NCI-H748 (cell line): ENCODE measurements at regions not wholly inside any gene's neighbourhood (a gene's known extent, or its start where the extent isn't known, plus 50 kb on each side); places are given as distances from the start of the nearest gene placed in this dataset.

Source experiments
- DNase-seq: peaks from one replicate; lab custom pipeline; 2025; ENCODE audit not compliant: unreplicated experiment; lab: John Stamatoyannopoulos, UW

- DNase-seq, result no peak
These were observed 176.0 kb downstream of the SEC16B start for GRCh38 chr1:177793900-177794299.

DNA sequence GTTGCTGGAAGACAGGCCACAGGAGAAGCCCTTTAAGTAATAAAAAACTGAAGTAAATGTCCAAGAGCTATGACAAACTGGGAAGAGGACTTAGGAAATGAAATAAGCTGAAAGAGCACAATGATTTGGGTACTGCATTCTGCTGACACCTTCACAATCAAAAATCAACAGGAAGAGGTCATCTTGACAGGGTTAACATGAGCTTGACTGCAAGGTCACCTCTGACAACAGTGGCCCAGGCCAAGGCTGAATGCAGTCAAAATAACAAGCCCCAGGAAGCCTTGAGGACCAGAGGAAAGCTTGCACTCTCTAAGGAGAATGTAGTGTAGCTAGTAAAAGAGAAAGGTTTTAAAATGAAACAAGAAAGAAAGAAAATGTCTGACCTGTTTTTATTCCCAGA lies 179.3 kb downstream of the SEC16B start:
- DNase-seq, result no peak

GRCh38 chr1:177789956-177790355 lies 179.9 kb downstream of the SEC16B start:
- no peak for DNase-seq

DNA sequence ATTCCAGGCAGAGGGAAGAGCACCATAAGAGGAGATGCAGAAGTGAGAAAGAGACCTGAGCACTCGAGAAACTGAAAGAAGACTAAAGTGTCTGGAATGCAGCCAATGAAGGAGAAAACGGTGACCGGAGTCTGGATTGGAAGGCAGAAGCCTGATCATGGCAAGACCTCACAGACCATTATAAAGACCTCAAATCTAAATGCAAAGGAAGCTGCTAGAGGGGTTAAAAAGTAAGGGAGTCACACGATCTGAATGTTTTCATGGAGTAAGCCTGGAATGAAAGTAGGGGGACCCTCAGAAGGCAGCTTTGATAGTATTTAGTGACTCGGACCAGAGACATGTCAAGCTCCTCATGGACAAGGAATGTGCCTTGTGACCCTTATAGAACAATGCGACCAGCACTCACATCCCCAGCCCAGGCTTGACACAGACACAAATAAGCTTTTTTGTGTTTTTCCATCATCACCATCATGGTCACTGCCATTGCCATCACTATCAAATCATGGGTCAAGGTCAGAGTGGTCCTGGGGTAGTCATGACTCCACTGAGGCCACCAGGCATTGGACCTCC lies 183.6 kb downstream of the SEC16B start:
- DNase-seq, result no peak

GRCh38 chr1:177784936-177785335 lies 184.9 kb downstream of the SEC16B start:
- no peak for DNase-seq

DNA sequence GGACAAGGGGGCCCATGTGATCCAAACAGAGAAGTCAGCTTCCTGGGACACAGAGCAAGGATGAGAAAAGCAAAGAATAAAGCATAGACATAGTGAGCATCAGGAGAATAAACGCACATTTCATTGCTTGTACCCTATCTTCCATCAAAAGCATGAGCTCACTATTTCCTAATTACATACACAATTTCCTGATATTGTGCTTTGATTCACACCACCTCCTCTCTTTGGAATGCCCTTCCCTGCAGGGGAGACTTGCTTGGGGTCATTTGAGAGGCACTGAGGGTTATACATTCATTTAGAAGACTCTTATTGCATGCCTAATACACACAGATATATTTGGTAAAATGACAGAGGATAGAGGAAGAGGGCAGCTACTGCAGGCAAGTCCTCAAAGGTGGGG lies 185.4 kb downstream of the SEC16B start:
- no peak for DNase-seq

DNA sequence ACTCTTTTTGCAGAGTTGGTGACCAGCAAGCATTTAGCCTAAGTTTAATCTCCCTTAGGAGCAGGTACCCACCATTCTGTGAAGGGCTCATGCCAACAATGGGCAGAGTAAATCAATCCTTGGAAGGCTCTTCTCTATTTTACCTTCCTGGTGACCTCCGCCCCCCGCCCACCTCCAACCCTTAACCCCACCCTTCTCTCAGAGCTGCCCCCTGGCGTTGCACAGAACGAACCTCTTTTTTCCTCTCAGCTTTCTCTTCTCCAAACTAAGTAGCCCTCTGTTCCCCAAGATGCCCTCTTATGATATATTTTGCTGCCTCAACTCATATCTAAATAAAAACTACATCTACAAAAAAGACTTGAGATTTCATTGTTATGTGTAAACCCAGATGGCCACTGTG lies 186.8 kb downstream of the SEC16B start:
- no peak for DNase-seq

DNA sequence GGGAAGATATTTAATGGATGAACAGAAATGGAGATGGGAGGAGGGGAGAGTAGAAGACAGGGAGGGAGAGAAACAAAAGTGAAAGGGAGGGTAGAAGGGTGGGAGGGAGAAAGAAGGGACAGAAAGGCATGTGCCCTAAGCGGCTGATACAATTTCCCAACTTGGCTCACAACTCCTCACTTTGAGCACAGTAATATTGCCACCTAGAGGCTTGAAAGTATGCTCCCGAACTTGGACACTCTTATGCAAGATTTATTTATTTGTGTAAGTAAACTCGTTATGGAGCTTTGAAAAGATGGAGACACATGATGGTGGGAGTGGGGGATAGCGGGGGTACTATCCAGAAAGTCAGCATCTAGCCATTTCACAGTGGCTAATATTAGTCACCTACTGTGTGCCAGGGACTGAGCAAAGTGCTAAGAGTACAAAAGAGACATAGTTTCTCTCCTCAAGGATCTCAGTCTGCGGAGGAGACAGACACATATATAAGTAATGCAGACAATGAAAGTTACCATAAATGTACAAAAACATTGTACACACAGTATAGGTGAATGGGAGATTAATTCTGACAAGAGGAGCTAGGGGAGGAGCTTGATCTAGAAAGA lies 189.7 kb downstream of the SEC16B start:
- DNase-seq, result peak; percentile 76

- no peak for DNase-seq
These were observed 190.5 kb downstream of the SEC16B start for GRCh38 chr1:177779166-177779965.

DNA sequence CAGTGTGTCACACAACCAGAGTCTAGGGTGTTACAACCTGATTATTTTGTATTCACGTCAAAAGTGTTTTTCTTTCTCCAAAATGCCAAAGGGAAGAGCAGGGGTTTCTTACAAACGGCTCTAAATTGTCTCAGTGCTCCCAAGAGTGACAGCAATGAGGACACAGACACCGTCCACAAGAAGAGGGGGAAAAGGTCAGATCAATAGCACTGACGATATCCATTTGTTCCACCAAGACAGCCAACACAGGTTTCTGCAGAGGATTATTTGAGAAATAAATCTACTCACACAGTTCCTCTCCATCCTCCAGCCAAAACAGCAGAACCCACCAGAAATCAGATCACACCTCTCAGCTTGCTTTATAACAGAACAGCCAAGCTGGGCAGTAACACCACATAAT lies 193.9 kb downstream of the SEC16B start:
- DNase-seq, result no peak

- DNase-seq, result no peak
These were observed 197.4 kb downstream of the SEC16B start for GRCh38 chr1:177772386-177772960.

- no peak for DNase-seq
These were observed 198.2 kb downstream of the SEC16B start for GRCh38 chr1:177771688-177772087.

- DNase-seq, result peak; percentile 65
These were observed 199.8 kb downstream of the SEC16B start for GRCh38 chr1:177770096-177770495.

DNA sequence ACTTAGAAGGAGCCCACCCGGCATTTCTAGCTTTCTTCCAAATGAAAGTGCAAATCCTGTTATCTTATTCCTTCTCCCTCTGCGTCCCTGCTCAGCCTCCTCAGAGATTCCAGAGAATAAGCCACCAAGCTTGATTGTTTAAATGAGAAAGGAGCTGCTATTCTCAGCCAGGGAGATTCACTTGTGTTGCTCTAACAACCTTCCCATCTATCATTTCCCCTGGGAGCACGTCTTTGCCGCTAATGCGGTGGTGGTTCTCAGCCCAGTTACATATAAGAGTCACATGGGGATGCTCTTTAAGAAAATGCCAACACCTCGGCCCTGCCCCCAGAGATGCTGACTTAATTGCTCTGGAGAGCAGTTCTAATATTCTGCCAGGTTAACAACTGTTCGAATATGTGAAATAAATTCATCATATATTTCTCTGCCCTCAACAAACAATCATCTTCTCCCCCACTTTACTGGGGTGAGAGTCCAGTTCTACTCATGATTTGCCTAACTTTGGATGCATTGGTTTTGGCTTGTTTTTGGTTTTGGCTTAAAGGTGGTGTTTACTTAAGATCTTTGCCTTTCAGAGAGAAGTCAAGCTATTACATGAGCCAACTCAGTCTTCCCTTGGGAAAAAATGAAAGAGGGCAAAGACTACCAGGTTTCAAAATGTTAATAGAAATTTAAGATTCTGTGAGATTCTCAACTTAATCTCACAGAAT lies 213.9 kb downstream of the SEC16B start:
- DNase-seq, result no peak

DNA sequence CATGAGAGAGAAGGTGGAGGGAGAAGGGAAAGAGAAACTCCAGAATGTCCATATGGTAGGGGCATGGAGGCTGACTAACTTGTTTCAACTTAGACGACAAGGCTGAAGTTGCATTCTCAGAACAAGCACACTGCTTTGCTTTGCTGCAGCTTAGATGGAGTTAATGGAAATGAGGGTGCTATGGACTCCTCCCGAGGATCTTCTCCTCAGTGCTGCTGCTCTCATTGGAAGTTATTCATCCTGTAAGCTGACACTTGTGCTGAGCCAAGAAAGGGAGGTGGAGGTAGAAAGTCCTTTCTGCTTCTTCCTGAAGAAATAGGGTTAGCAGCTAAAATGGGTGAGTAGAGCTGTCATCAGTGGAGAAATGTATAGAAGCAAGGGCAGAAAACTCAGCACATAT lies 215.3 kb downstream of the SEC16B start:
- no peak for DNase-seq

DNA sequence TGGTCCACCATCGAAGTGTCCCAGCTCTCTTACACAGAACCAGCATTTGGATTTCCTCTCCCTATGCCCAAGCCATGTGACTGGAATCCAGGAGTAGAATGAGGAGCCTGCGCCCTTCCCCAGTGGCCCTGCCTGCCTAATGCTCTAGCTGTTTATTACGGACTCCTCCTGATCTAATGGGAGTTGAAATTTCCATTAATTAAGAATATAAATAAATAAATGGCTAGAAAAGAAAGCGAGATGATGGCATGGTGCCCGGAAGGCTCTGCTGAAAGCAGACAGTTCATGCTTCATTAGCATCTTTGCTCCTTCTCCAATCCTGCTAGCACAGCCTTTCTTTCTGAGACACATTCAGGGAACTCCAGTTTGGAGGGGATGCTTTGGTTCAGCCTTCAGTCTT lies 216.2 kb downstream of the SEC16B start:
- no peak for DNase-seq

- DNase-seq, result no peak
These were observed 221.6 kb downstream of the SEC16B start for GRCh38 chr1:177748080-177748801.

DNA sequence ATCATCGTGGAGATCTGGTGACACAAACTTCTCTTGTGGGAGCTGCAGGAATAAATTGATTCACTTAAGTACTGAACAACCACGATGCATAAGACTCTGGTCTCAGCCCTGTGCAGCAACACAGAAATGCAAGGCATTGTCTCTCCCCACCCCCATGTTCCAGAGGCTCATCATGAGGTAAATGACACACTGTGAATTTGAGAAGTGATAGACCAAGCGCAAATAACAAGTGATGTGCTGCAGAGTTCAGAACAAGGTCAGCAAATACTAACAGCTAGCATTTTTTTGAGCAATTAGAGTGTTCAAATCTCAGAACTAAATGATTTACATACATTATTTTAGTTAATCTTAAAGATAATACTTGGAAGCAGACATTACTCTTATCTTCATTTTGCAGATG lies 223.7 kb downstream of the SEC16B start:
- DNase-seq, result no peak

GRCh38 chr1:177744906-177745305 lies 225.0 kb downstream of the SEC16B start:
- no peak for DNase-seq

DNA sequence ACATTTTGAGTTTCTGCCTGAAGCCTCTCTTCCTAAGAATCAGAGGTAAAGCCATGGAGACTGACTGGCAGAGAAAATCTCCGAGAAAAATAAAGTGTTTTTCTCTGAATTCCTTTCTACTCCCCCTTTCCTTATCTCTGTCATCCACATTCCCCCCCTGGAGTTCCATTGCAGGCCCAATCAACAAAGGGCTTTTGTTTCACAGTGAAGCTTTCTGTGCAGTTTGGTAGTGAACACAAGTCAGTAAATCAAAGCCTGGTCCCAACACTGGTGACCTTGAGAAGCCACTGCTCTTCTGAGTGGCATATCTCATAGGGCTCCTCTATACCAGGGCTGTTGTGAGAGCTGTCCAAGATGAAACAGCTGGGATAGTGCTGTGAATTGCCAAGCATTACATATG lies 228.4 kb downstream of the SEC16B start:
- DNase-seq, result no peak

GRCh38 chr1:177739780-177740179 lies 230.1 kb downstream of the SEC16B start:
- no peak for DNase-seq
